ENCODE measurements at regions not wholly inside any gene's neighbourhood (a gene's known extent, or its start where the extent isn't known, plus 50 kb on each side); places are given as distances from the start of the nearest gene placed in this dataset.

DNA sequence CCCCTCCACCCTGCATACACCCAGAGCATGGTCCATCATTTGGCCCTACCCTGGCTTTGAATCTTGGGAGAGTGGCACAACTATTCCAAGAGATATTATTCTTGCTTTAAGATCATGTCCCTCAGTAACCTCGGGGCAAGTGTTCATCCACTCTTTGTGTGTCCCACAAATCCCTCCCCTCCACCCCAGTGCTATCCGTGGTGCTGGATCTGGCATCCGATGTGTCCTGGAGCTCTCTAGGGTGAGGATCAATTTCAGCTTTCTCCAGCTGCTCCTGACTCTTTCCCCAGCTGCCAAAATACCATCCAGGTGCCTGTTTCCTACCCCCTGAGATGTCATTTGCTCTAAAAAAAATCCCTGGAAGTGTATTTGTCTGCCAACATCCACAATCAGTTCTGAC, 64.8 kb upstream of the CMKLR1 start:
- no peaks in the 10 kb centered on the region for H4K20me1 ChIP-seq (replicated peaks; ENCODE audit: insufficient read depth)

More for the DNA sequence above, 64.8 kb upstream of the CMKLR1 start:
- H3K4me3 ChIP-seq = no peak overlapping the region
- DNase-seq (ENCODE audit: low spot score) = peak; percentile 57
- H3K4me3 Mint-ChIP-seq = no peak overlapping the region
- H3K4me1 Mint-ChIP-seq = peaks cover 10% of the 10 kb centered on the region; the same call in 2 of the 3 replicates
- no peak overlapping the region for H2AFZ ChIP-seq
- H3K9me2 ChIP-seq (ENCODE audit: insufficient read depth) = no peaks in the 10 kb centered on the region
- H3F3A ChIP-seq (replicated peaks; ENCODE audit: low read depth) = no peaks in the 10 kb centered on the region
- H3K27ac ChIP-seq (ENCODE audit: low read depth) = no peak overlapping the region
- peak; percentile 71 for ATAC-seq
- H3K36me3 Mint-ChIP-seq (ENCODE audit: low read depth) = peaks cover 7% of the 10 kb centered on the region; the same call in 2 of the 3 replicates
- peaks cover 10% of the 10 kb centered on the region for H3K9me3 Mint-ChIP-seq
- no peak for TF ChIP-seq EZH2 (IDR thresholded peaks at IDR 0.05; ENCODE audit: low read depth, unreplicated experiment)
- TF ChIP-seq ZNF114 (CRISPR knock-in tag; IDR thresholded peaks at IDR 0.05) = no peak
- TF ChIP-seq, protein P1, sequence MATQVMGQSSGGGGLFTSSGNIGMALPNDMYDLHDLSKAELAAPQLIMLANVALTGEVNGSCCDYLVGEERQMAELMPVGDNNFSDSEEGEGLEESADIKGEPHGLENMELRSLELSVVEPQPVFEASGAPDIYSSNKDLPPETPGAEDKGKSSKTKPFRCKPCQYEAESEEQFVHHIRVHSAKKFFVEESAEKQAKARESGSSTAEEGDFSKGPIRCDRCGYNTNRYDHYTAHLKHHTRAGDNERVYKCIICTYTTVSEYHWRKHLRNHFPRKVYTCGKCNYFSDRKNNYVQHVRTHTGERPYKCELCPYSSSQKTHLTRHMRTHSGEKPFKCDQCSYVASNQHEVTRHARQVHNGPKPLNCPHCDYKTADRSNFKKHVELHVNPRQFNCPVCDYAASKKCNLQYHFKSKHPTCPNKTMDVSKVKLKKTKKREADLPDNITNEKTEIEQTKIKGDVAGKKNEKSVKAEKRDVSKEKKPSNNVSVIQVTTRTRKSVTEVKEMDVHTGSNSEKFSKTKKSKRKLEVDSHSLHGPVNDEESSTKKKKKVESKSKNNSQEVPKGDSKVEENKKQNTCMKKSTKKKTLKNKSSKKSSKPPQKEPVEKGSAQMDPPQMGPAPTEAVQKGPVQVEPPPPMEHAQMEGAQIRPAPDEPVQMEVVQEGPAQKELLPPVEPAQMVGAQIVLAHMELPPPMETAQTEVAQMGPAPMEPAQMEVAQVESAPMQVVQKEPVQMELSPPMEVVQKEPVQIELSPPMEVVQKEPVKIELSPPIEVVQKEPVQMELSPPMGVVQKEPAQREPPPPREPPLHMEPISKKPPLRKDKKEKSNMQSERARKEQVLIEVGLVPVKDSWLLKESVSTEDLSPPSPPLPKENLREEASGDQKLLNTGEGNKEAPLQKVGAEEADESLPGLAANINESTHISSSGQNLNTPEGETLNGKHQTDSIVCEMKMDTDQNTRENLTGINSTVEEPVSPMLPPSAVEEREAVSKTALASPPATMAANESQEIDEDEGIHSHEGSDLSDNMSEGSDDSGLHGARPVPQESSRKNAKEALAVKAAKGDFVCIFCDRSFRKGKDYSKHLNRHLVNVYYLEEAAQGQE (IDR thresholded peaks at IDR 0.05; ENCODE audit: unreplicated experiment) = peak; percentile 84
- TF ChIP-seq, protein P2, sequence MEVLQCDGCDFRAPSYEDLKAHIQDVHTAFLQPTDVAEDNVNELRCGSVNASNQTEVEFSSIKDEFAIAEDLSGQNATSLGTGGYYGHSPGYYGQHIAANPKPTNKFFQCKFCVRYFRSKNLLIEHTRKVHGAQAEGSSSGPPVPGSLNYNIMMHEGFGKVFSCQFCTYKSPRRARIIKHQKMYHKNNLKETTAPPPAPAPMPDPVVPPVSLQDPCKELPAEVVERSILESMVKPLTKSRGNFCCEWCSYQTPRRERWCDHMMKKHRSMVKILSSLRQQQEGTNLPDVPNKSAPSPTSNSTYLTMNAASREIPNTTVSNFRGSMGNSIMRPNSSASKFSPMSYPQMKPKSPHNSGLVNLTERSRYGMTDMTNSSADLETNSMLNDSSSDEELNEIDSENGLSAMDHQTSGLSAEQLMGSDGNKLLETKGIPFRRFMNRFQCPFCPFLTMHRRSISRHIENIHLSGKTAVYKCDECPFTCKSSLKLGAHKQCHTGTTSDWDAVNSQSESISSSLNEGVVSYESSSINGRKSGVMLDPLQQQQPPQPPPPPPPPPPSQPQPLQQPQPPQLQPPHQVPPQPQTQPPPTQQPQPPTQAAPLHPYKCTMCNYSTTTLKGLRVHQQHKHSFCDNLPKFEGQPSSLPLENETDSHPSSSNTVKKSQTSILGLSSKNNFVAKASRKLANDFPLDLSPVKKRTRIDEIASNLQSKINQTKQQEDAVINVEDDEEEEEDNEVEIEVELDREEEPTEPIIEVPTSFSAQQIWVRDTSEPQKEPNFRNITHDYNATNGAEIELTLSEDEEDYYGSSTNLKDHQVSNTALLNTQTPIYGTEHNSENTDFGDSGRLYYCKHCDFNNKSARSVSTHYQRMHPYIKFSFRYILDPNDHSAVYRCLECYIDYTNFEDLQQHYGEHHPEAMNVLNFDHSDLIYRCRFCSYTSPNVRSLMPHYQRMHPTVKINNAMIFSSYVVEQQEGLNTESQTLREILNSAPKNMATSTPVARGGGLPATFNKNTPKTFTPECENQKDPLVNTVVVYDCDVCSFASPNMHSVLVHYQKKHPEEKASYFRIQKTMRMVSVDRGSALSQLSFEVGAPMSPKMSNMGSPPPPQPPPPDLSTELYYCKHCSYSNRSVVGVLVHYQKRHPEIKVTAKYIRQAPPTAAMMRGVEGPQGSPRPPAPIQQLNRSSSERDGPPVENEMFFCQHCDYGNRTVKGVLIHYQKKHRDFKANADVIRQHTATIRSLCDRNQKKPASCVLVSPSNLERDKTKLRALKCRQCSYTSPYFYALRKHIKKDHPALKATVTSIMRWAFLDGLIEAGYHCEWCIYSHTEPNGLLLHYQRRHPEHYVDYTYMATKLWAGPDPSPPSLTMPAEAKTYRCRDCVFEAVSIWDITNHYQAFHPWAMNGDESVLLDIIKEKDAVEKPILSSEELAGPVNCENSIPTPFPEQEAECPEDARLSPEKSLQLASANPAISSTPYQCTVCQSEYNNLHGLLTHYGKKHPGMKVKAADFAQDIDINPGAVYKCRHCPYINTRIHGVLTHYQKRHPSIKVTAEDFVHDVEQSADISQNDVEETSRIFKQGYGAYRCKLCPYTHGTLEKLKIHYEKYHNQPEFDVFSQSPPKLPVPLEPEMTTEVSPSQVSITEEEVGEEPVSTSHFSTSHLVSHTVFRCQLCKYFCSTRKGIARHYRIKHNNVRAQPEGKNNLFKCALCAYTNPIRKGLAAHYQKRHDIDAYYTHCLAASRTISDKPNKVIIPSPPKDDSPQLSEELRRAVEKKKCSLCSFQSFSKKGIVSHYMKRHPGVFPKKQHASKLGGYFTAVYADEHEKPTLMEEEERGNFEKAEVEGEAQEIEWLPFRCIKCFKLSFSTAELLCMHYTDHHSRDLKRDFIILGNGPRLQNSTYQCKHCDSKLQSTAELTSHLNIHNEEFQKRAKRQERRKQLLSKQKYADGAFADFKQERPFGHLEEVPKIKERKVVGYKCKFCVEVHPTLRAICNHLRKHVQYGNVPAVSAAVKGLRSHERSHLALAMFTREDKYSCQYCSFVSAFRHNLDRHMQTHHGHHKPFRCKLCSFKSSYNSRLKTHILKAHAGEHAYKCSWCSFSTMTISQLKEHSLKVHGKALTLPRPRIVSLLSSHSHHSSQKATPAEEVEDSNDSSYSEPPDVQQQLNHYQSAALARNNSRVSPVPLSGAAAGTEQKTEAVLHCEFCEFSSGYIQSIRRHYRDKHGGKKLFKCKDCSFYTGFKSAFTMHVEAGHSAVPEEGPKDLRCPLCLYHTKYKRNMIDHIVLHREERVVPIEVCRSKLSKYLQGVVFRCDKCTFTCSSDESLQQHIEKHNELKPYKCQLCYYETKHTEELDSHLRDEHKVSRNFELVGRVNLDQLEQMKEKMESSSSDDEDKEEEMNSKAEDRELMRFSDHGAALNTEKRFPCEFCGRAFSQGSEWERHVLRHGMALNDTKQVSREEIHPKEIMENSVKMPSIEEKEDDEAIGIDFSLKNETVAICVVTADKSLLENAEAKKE (CRISPR knock-in tag; IDR thresholded peaks at IDR 0.05) = no peak
- TF ChIP-seq JUNB (IDR thresholded peaks at IDR 0.05; ENCODE audit: unreplicated experiment) = no peak
- no peak for TF ChIP-seq ZNF331 (CRISPR knock-in tag; IDR thresholded peaks at IDR 0.05; ENCODE audit: low read depth)
- no peaks in the 10 kb centered on the region for H3K27me3 ChIP-seq (ENCODE audit: insufficient read depth)
- H3K4me2 ChIP-seq = no peak overlapping the region
- H3K27me3 Mint-ChIP-seq (ENCODE audit: insufficient read depth, low read depth, poor library complexity) = peaks cover 1% of the 10 kb centered on the region
- H3K79me2 ChIP-seq (replicated peaks; ENCODE audit: insufficient read depth) = no peaks in the 10 kb centered on the region
- no peak overlapping the region for H3K27ac Mint-ChIP-seq
- H3K36me3 ChIP-seq (ENCODE audit: insufficient read depth) = no peaks in the 10 kb centered on the region
- peaks cover 7% of the 10 kb centered on the region for H3K4me1 ChIP-seq (ENCODE audit: insufficient read depth)

Measured in GM23338 (cell line).